ENCODE measurements at regions not wholly inside any gene's neighbourhood (a gene's known extent, or its start where the extent isn't known, plus 50 kb on each side); places are given as distances from the start of the nearest gene placed in this dataset.
A peak's percentile ranks its signal among the peaks of the same experiment; 100 is the strongest.

DNA sequence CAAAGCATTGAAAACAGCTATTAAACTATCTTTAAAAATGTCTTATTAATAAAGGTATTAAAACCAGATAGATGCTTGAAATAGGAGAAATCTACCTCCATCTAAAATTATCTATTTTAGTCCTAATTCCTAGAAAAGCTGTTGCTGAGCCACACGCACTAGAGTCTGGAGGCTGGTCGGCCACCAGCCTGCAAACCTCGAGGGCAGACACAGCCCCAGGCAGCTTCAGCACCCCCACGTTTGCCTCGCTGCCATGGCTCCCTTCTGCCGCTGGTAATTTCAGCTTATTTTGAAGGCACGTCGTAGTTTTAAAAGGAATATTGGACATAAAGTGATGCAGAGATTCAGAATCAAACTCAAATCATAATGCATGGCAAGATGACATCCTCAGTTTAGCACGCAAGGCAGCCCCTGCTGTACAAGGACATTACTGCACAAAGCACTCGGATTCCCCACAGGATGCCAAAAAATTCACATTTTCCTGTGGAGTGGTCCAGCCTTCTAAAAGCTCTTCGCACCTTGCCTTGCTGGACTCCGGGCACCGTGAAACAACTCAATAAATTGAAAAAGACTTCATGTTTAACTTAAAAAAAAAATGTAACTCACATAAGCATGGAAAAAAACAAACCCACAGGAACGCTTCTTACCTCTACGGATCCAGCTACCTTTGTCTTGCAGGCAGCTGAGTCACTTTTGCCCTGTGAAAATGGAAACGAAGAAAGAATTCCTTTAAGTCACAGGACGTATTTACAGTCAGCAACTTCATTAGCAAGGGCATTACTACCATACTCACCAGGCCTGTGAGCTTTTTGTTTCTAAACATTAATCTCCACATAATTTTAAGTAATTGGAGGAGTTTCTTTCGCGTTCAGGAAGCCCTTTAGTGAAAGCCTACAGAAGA, 143.4 kb upstream of the RPS6KA2 start:
- DNase-seq, result no peak

- no peak for DNase-seq
Measured at GRCh38 chr6:166769648-166770047, 142.6 kb upstream of the RPS6KA2 start.

GRCh38 chr6:166768761-166769160, 141.7 kb upstream of the RPS6KA2 start:
- DNase-seq, result no peak

- no peak for DNase-seq
Measured at GRCh38 chr6:166767230-166767629, 140.2 kb upstream of the RPS6KA2 start.

DNA sequence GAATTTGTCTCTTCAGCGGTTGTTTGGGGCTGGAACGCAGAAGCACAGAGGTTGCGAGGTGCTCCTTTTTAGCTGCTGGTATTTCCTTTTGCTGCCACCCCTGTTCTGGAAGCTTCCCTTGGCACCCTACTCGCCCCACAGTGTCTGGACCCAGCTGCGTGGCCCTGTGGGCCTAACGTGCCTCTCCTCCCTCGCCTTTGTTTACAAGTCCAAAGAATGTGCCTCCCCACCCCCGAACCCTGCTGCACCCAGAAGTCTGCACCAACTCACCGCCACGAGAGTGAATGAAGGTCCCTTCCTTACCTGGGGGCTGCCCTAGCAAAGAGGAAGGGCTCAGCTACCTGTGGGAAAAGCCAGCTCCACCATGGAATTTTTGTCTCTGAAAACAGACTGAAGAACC, 139.7 kb upstream of the RPS6KA2 start:
- no peak for DNase-seq

GRCh38 chr6:166765234-166765541, 138.1 kb upstream of the RPS6KA2 start:
- no peak for DNase-seq

DNA sequence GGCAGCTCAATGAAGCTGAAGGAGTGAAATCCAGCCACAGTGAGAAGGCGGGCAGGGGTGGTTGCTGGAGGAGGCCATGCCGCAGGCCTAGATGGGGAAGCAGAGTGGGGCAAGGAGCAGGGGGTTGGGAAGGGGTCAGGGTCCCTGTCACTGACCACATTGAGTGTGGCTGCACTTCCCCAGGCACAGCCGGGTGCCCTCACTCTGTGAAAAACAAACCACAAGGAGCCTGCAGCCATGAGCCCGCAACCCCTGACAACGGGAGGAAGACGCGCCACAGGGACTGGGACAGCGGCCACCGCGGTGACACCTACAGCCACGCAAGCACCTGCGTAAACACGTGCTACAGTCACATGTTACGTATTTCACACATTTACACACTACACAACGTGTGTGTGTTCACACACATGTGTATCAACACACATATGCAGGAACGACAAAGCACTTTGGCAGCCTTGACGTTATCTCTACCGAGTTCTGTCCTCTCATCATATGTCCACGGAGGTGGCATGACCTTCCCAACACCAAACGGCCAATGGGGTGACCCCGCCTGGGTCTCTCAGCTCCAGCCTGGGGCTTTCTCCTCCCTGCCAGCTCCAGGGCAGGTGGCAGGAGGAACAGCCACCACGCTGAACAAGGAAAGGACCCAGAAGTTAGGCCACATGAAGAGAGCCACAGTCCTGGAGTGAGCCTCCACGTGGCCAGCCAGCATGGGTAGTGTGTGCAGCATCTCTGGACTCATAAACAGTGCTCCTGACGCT, 137.6 kb upstream of the RPS6KA2 start:
- no peak for DNase-seq

GRCh38 chr6:166763606-166764472, 136.8 kb upstream of the RPS6KA2 start:
- DNase-seq, result no peak

DNA sequence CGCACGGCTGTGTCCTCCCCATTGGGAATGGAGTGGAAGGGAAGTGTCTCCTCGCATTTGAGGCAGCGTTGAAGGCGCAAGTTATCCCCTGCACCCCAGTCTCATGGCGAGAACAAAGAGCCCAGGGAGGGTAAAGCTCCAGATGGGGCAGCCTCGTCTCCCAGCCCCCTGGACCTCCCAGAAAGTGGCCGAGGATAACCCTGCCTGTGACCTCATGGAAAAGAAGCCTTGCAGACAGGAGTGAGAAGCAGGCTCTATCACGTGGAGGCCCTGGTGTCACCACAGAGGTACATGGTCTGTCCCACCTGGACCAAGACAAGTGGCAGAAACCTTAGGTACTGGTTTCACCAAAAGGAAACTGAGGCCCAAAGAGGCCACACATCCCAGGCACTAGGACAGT, 134.8 kb upstream of the RPS6KA2 start:
- DNase-seq, result no peak

DNA sequence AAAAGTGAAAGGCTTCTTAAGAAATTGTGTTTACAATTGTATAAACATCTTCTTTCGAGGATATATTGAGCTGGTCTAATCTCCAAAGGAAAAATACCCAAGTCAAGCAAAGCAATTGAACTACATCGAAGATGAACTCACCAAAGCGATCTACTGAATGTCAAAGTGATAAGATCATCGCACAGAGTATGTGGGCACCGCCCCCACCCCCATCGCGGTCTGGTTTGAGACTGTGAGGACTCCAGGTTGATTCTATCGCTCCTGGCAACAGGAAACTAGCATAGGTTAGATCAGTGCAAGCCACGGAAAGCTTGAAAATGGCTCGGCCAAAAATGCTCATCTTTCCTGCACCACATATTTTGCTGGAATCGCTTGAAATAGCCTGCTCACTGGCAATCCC, 133.2 kb upstream of the RPS6KA2 start:
- DNase-seq, result peak; percentile 56

DNA sequence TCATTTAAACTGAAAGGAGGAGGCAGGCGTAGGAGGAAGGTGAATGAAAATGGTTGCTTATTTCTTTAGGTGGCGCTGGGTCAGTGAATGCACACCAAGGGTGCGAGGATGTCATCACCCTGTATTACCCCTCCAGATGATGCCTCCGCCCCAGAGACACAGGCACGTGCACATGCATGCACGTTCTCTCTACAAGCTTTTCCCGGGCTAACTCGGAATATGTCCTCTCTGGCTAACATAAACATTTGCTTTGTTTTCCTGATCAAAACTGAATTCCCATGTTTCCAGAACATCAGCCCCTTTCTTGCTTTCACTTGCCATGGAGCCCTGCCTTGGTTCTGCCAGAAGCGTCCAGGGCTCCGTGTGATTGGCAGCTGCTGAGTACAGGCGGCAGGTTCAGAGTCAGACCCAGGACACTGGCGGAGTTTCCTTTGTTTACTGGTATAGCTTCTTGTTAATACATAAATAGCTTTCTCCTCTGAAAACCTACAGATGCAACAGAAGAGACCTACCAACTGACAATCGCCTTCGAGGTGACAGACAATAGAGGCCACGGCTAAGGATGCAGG, 131.2 kb upstream of the RPS6KA2 start:
- no peak for DNase-seq

- DNase-seq, result no peak
Measured at GRCh38 chr6:166757232-166758135, 130.4 kb upstream of the RPS6KA2 start.

DNA sequence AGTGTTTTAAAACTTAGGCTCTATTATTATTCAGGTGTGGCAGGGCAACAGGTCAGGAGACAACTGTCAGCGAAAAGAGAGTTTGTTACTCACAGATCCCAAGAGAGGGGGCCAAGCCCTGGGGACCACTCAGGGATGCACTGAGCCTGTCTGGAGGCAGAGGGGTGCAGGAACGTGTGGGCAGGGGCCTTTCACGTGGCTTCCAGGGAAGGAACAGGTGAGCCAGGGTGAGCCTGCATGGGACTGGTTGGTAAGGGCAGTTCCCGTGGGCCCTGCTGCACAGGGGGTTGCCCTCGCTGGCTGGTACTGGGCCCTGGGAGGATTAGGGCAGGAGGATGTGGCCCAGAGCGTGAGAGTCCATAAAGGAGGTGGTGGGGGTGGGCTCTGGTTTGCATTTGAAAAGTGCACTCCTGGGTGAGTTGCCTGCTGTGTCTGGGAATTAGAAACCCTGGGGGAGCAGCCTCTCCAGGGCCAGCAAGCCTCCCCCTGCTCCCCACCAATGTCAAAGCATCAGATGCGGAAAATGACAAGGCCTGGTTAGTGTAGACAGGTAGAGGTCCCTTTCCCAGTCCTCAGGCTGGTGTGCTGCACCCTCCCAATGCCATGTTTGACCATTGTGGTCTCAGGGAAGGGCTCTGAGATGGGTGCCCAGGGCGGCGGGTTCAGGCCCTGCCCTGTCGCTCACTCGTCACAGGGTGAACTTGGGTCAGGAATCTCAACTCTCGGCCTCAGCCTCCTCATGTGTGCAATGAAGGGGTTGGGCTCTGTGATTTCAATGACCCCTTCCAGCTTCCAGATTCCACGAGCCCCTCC, 127.4 kb upstream of the RPS6KA2 start:
- no peak for DNase-seq

- no peak for DNase-seq
Measured at GRCh38 chr6:166752928-166753721, 126.1 kb upstream of the RPS6KA2 start.

DNA sequence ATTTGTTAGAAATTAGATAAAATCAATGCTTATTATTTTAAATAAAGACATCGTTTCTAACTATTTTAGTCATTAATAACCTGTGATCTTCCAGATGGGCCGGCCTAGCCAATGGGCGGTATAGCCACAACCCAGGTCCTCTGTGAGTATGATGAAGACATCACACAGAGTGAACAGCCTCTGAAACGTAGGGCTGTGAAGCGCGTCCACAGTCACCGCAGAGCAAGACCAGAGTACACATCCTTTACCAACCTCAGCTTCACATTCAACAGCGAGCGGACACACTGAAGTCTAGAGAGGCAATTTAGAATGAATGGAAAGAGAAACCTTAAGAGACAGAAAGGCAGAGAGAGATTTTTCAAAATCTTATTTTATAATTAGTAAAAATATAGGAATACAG, 125.0 kb upstream of the RPS6KA2 start:
- no peak for DNase-seq

- no peak for DNase-seq
Measured at GRCh38 chr6:166751051-166751595, 124.1 kb upstream of the RPS6KA2 start.

DNA sequence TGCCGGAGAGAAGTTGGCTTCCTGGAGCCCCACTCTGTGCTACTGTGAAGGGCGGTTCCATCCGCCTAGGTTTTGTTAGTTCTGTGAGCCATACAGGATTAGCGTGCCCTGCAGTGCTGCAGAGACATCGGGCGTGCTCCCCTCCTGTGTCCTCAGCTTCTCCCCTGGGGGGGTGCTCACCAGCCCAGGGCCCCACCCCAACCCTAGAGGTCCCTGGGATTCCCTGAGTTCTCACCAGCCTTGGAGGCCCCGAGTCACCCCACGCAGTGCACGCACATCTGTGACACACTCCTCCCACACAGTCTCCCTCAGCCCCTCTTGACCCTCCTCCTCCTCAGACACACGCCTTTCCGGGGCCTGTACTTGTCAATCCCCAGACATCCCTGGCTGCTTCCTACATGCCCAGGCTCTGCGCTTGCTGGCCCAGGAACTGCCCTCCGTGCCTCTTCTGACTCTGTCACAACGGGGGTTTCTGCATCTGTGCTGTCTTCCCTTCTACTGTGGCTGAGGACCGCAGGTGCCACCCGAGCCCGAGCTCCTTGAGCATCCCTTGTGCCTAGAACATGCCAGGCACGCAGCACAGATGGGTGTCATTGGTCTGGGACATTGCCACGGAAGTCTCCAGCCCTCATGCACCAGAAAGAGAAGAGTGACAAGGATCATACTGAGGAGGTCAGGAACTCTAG, 123.2 kb upstream of the RPS6KA2 start:
- DNase-seq, result no peak

DNA sequence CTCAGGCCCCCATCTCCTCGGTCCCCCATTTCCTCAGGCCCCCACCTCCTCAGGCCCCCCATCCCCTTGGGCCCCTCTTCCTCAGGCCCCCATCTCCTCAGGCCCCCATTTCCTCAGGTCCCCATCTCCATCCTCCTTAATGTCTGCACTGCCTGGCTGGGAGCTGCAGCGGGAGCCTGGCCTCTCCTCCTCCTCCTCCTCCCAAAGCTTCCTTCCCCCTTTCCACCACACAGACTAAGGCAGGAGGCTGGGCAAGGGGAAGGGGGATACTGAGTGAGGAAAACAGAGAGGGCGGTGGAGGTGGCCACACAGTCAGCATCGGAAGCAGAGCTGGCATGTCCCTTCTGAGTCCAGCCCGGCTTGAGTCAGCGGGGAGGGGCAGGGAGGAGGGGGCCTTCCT, 122.6 kb upstream of the RPS6KA2 start:
- DNase-seq, result no peak
